ENCODE measurements at regions not wholly inside any gene's neighbourhood (a gene's known extent, or its start where the extent isn't known, plus 50 kb on each side); places are given as distances from the start of the nearest gene placed in this dataset.

- no peak overlapping the region for H3K4me3 ChIP-seq (ENCODE audit: low read depth, low read length)
- no peak for DNase-seq (ENCODE audit: low read depth)
- TF ChIP-seq, protein P1, sequence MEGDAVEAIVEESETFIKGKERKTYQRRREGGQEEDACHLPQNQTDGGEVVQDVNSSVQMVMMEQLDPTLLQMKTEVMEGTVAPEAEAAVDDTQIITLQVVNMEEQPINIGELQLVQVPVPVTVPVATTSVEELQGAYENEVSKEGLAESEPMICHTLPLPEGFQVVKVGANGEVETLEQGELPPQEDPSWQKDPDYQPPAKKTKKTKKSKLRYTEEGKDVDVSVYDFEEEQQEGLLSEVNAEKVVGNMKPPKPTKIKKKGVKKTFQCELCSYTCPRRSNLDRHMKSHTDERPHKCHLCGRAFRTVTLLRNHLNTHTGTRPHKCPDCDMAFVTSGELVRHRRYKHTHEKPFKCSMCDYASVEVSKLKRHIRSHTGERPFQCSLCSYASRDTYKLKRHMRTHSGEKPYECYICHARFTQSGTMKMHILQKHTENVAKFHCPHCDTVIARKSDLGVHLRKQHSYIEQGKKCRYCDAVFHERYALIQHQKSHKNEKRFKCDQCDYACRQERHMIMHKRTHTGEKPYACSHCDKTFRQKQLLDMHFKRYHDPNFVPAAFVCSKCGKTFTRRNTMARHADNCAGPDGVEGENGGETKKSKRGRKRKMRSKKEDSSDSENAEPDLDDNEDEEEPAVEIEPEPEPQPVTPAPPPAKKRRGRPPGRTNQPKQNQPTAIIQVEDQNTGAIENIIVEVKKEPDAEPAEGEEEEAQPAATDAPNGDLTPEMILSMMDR (conservative IDR thresholded peaks at IDR 0.05; ENCODE audit: low read depth, low read length) = no peak
These were observed 60.6 kb upstream of the IL12A start for GRCh38 chr3:159928071-159928491.

- H3K4me3 ChIP-seq (ENCODE audit: low read depth, low read length) = no peak overlapping the region
- DNase-seq (ENCODE audit: low read depth) = peak; percentile 96
- TF ChIP-seq, protein P1 (conservative IDR thresholded peaks at IDR 0.05; ENCODE audit: low read depth, low read length) = no peak
These were observed 60.0 kb upstream of the IL12A start for GRCh38 chr3:159928666-159929065.

- no peak overlapping the region for H3K4me3 ChIP-seq (ENCODE audit: low read depth, low read length)
- no peak for DNase-seq (ENCODE audit: low read depth)
- TF ChIP-seq, protein P1 (conservative IDR thresholded peaks at IDR 0.05; ENCODE audit: low read depth, low read length) = peak; percentile 55
These were observed 59.2 kb upstream of the IL12A start for GRCh38 chr3:159929171-159930141.

DNA sequence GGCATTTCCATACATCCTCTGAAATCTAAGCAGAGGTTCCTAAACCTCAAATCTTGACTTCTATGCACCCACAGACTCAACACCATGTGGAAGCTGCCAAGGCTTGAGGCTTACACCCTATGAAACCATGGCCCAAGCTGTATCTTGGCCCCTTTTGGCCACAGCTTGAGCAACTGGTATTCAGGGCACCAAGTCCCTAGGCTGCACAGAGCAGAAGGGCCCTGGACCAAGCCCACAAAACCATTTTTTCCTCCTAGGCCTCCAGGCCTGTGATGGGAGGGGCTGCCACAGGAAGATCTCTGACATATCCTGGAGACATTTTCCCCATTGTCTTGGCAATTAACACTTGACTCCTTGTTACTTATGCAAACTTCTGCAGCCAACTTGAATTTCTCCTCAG is 54.4 kb upstream of the IL12A start:
- H3K4me3 ChIP-seq (ENCODE audit: low read depth, low read length) = no peak overlapping the region
- TF ChIP-seq, protein P1 (conservative IDR thresholded peaks at IDR 0.05; ENCODE audit: low read depth, low read length) = no peak
- DNase-seq (ENCODE audit: low read depth) = no peak

DNA sequence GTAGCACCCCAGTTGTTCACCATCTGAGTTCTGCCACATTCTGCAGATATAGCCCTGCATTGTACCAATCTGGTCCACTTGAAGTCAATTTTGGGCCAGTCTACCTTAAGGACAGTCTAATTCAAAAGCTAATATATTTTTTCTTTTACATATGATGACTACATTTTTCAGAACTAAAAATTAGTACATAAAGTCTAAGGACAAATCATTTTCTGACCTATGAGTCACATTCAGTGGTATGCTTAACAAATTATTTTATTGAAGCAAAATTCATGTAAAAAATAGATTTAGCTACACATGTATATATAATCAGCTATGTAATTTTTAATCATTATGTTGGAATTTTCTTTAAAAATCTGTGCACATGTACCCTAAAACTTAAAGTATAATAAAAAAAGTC is 52.1 kb upstream of the IL12A start:
- no peak overlapping the region for H3K4me3 ChIP-seq (ENCODE audit: low read depth, low read length)
- no peak for DNase-seq (ENCODE audit: low read depth)
- TF ChIP-seq, protein P1 (conservative IDR thresholded peaks at IDR 0.05; ENCODE audit: low read depth, low read length) = no peak

DNA sequence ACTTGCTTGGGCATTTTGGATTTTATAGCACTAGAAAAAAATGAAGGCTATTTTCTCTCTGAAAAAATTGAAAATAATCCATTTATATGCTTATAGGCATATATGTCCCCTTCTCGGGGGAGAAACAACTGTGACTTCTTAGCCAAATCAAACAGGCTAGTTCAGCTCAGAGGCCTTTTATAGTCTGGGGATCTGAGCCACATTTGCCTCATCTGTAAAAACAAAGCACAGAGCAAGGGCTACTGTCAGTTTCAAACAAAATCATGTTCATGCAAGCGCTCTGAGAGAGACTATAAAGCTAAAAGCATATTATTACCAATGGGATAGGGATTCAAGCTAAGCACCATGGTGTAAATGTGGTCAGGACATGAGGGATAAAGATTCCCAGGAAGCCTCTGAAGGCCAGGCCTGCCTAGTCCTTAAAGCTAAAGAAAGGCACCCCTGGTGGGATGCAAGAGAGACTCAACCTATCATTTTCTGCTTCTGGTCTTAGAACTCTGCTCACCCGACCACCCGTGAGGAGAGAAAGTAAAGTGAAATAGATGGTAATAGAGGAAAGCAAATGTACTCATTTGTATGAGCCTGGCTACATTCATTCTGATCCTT is 51.0 kb upstream of the IL12A start:
- no peak overlapping the region for H3K4me3 ChIP-seq (ENCODE audit: low read depth, low read length)
- no peak for DNase-seq (ENCODE audit: low read depth)
- TF ChIP-seq, protein P1 (conservative IDR thresholded peaks at IDR 0.05; ENCODE audit: low read depth, low read length) = no peak
